HG03521 (cell line): ENCODE measurements at regions not wholly inside any gene's neighbourhood (a gene's known extent, or its start where the extent isn't known, plus 50 kb on each side); places are given as distances from the start of the nearest gene placed in this dataset.
"Not testable (repeated sequence)": the region's sequence is repeated elsewhere in the genome, so short reads cannot be mapped to it uniquely, and the experiment has no call there.

Experiments used
- ATAC-seq: cut with Tn5 transposase; IDR thresholded peaks from one replicate; pipeline ENCODE4 v1.9.1; 2021; ENCODE audit warnings: mild to moderate bottlenecking, moderate library complexity; ENCODE audit not compliant: unreplicated experiment

DNA sequence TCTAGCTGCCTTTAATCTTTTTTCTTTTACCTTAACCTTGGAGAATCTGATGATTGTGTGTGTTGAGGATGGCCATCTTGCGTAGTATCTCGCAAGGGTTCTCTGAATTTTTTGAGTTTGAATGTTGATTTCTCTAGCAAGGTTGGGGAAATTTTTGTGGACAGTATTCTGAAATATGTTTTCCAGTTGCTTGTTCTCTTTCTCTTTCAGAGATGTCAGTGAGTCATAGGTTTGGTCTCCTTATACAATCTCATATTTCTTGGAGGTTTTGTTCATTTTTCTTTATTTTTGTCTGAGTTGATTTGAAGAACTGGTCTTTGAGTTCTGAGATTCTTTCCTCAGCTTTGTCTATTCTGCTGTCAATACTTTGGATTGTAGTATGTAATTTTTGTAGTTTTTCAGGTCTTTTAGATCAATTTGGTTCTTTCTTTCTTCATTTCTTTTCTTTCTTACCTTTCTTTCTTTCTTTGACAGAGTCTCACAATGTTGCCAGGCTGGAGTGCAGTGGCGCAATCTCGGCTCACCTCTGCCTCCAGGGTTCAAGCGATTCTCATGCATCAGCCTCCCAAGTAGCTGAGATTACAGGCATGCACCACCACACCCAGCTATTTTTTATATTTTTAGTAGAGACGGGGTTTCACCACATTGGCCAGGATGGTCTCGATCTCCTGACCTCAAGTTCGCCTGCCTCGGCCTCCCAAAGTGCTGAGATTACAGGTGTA, 366.4 kb upstream of the RASGRP1 start:
- no peak for ATAC-seq

GRCh38 chr15:38941399-38941953, 376.9 kb upstream of the RASGRP1 start:
- no peak for ATAC-seq

- ATAC-seq, result no peak
These were observed 379.9 kb upstream of the RASGRP1 start for GRCh38 chr15:38944536-38944935.

DNA sequence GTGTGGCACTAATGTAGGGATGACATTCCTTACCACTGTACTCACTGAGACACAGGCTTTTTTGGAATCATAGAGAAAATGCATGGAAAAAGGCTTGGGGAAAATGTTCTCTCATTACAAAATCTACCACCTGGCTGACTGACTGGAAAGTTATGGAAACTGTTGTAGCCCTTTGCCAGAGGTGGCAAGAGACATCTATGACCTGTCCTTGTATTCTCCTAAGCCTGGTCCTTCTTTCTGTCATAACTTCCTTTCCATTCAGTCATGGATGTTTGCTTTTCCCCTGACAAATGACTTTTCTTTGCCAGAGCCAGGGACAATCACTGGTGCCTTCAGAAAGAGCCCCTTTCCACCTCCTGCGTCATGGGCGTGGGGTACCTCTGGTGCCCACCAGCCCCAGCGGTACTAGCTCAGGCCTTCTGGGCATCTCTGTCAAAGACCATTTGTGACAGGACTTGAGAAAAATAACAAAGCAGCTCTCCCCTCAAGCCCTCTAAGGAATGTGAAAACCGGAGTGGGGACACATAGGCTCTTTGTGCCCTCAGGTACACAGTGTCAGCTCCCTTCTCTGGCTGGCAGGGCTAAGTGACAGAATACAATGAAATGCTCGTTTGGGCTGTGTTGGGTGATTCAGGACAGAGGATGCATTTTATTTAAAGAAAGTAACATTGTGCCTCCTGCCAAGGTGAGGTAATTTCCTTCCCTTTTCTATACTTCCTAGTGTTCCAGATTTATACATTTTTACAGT, 381.1 kb upstream of the RASGRP1 start:
- no peak for ATAC-seq

GRCh38 chr15:38954090-38954489, 389.5 kb upstream of the RASGRP1 start:
- ATAC-seq, result no peak

DNA sequence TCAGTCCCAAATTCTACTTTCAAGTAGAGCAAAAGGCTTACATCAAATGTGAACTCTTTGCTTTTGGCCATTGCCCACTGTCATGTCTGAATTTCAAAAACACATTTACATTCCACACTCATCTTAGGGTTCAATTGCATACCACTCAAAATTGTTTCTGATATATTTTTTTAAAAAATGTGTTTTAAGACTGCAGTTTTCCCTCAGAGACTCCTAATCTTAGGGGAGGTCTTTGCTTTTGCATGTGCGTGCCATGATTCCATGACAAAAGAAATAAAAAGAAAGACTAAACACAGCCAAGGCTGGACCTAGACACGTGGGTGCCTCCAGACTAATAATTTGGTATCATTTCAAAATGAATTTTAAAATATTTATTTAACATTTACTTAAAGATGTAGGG, 396.8 kb upstream of the RASGRP1 start:
- ATAC-seq, result no peak

DNA sequence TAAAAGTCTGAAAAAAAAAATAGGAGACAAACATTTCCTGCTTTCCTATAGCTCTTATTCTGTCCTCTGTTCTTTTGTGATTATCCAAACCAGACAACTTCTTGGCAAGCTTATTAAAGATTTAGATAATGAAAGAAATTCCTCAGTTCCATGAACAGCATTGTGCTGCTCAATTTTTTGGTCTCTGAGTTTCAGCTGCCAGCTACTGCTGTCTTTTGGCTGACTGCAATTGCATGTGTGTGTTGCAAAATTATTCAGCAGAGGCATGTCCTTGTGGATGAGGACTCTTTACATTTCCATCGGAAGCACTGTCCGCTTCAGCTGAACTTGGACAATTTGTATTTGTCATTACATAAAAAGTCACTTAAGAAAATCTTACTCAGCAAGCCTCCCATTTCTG, 397.3 kb upstream of the RASGRP1 start:
- ATAC-seq, result no peak

- no peak for ATAC-seq
These were observed 408.2 kb upstream of the RASGRP1 start for GRCh38 chr15:38972831-38973230.

- no peak for ATAC-seq
These were observed 410.8 kb upstream of the RASGRP1 start for GRCh38 chr15:38975282-38975990.

GRCh38 chr15:38991126-38991525, 426.5 kb upstream of the RASGRP1 start:
- ATAC-seq, result no peak

- ATAC-seq, result no peak
These were observed 427.1 kb upstream of the RASGRP1 start for GRCh38 chr15:38991701-38992100.

DNA sequence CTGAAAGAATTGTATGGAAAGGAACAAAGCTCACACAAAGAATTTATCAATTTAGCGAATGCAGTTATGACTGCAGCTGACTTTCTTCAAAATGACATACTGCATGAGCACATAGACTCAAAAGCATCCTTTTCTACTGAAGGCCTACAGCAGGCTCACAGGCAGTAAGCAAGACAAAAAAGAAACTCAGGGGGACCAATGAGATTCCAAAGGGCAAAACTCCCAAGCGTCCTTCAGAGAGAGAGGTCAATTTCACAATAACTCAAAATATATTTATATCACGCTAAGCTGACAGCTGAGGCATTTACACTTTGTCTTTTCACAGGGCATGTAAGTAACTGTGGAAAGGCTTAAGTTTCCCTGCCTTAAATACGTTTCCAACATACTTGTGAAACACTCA, 427.9 kb upstream of the RASGRP1 start:
- no peak for ATAC-seq

DNA sequence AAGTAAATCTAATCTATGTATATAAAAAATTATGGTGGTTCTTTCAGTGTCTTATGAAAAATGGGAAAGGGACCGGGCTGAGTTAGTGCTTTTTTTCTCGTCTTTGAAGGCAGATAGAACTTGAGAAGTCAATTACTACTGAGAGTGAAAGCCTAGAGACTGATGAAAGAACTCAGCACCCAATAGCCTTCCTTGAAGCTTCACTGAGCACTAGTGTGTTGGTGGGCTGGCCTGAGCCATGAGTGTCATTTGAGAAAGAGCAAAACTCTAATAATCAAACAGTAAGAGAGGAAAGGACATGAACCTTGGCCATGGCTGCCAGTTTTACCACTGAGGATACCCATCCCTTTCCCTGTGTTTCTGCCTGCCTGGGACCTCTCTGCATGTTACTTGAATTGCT, 428.3 kb upstream of the RASGRP1 start:
- ATAC-seq, result no peak

GRCh38 chr15:38994310-38994709, 429.7 kb upstream of the RASGRP1 start:
- ATAC-seq, result no peak

- no peak for ATAC-seq
These were observed 431.6 kb upstream of the RASGRP1 start for GRCh38 chr15:38996111-38996631.

- ATAC-seq, result no peak
These were observed 433.2 kb upstream of the RASGRP1 start for GRCh38 chr15:38997841-38998240.

GRCh38 chr15:39000008-39000734, 435.6 kb upstream of the RASGRP1 start:
- ATAC-seq, result no peak

- no peak for ATAC-seq
These were observed 445.1 kb upstream of the RASGRP1 start for GRCh38 chr15:39009740-39010139.

DNA sequence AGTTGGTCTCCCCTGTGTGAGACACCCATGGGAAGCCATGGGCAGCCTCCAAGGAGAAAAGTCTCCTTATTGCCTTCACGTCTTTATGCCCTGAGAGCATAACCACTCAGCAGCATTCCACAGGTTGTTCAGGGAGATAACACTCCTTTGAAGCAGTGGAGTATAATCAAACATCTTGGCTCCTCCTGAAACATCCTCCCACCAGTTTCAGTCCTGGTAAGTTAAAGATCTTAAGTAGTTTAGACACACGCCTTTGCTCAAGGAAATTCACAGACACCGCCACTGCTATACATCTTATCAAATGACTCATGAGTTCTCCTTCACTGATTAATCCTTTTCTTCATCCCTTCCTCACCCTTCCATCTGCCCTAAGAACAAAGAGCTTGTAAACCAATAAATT, 446.5 kb upstream of the RASGRP1 start:
- not testable (repeated sequence) for ATAC-seq

DNA sequence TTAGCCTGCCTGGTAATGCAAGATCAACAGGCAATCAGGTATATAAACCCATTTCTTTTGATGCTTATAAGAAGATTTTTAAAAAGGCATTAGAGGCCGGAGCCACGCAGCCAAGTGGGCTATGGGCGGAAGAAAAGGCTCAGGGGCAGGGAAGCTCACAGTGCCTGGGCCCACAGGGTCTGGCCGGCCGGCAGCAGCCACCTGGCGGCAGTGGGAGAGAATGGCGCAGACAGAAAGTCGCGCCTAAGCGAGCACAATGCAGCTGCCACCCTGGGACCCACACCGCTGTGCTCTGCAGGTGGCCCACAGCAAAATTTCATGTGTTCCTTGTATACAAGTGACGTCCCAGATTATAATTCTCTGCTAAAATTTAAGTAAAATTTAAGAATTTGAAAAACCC, 448.6 kb upstream of the RASGRP1 start:
- ATAC-seq, result no peak

- no peak for ATAC-seq
These were observed 450.1 kb upstream of the RASGRP1 start for GRCh38 chr15:39014682-39015081.
